Activated T-cell treated with anti-CD3 and anti-CD28 coated beads, Interleukin-2, amount 50 U/mL, for 4 hours (primary cell): ENCODE measurements at regions not wholly inside any gene's neighbourhood (a gene's known extent, or its start where the extent isn't known, plus 50 kb on each side); places are given as distances from the start of the nearest gene placed in this dataset.
A peak's percentile ranks its signal among the peaks of the same experiment; 100 is the strongest.

Source experiments
- ATAC-seq, 2 donors: fragments of 200-7000 bp; cut with Tn5 transposase; one replicate each; pipeline ENCODE4 v1.10.0; 2021
- DNase-seq: peaks from one replicate; pipeline ENCODE4 v3.0.0-alpha.2; 2020
- H3K27me3 Mint-ChIP-seq: one replicate; pipeline ENCODE4 v1.8.0; 2021; ENCODE audit warnings: low read depth, mixed read lengths
- H3K36me3 Mint-ChIP-seq: one replicate; pipeline ENCODE4 v1.8.0; 2022; ENCODE audit warnings: mixed read lengths; ENCODE audit not compliant: insufficient read depth
- H3K4me1 Mint-ChIP-seq: one replicate; pipeline ENCODE4 v1.8.0; 2021; ENCODE audit warnings: low read depth, mixed read lengths
- H3K4me3 Mint-ChIP-seq: one replicate; pipeline ENCODE4 v1.8.0; 2021; ENCODE audit warnings: mild to moderate bottlenecking, moderate library complexity, mixed read lengths
- H3K9me3 Mint-ChIP-seq: one replicate; pipeline ENCODE4 v1.8.0; 2021; ENCODE audit warnings: mixed read lengths

DNA sequence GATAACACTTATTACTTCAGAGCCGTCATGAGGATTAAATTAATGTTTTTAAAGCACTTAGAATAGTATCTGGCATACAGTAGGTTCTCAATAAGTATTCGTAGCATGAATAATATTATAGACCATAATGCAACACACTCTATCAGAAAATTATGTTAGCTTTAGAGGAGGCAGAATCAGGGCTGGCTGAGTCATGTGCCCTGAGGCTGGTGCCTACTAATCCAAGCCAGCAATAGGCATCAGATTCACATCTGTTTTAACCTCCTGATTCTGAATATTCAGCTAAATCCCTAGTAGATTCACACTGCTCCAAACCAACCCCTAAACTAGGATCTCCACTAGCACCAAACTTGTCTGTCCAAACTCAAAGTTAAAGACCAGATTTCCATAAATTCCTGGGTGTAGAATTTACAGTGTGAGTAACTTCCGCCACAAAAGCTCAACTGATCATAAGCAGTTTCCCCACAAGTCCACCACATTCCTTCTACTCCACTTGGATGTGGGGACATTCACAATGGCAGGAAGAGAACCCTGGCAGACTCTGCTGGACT, 170.0 kb upstream of the DAPK1 start:
- DNase-seq, result no peak
- peaks cover 15% of the 10 kb centered on the region for H3K9me3 Mint-ChIP-seq
- H3K27me3 Mint-ChIP-seq, result peaks cover 12% of the 10 kb centered on the region
- no peak for ATAC-seq
- no peak overlapping the region for H3K4me3 Mint-ChIP-seq
- H3K4me1 Mint-ChIP-seq, result no peaks in the 10 kb centered on the region
- no peaks in the 10 kb centered on the region for H3K36me3 Mint-ChIP-seq

DNA sequence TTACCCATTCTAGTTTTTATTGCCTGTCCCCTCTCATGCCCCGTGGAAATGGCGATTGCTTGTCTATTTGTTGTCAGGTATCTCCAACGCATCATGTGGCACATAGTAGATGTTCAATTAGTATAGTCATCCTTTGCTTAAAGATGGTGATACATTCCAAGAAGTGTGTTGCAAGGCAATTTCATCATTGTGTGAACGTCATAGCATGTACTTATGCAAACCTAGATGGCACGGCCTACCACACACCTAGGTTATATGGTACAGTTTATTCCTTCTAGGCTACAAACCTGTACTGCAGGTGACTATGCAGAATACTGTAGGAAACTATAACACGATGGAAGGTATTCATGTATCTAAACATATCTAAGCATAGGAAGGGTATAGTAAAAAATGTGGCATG, 163.9 kb upstream of the DAPK1 start:
- peaks cover 15% of the 10 kb centered on the region for H3K9me3 Mint-ChIP-seq
- ATAC-seq (no peak), DNase-seq (no peak)
- H3K4me3 Mint-ChIP-seq, result no peak overlapping the region
- H3K27me3 Mint-ChIP-seq, result peaks cover 29% of the 10 kb centered on the region
- peaks cover 10% of the 10 kb centered on the region for H3K4me1 Mint-ChIP-seq
- no peaks in the 10 kb centered on the region for H3K36me3 Mint-ChIP-seq

- peaks cover 10% of the 10 kb centered on the region for H3K4me1 Mint-ChIP-seq
- ATAC-seq (no peak), DNase-seq (no peak)
- H3K4me3 Mint-ChIP-seq, result no peak overlapping the region
- peaks cover 15% of the 10 kb centered on the region for H3K9me3 Mint-ChIP-seq
- peaks cover 28% of the 10 kb centered on the region for H3K27me3 Mint-ChIP-seq
- H3K36me3 Mint-ChIP-seq, result no peaks in the 10 kb centered on the region
Observed at GRCh38 chr9:87334366-87334765, 163.3 kb upstream of the DAPK1 start.

GRCh38 chr9:87336407-87336806, 161.3 kb upstream of the DAPK1 start:
- DNase-seq, result no peak
- peaks cover 25% of the 10 kb centered on the region for H3K27me3 Mint-ChIP-seq
- H3K4me3 Mint-ChIP-seq, result no peak overlapping the region

DNA sequence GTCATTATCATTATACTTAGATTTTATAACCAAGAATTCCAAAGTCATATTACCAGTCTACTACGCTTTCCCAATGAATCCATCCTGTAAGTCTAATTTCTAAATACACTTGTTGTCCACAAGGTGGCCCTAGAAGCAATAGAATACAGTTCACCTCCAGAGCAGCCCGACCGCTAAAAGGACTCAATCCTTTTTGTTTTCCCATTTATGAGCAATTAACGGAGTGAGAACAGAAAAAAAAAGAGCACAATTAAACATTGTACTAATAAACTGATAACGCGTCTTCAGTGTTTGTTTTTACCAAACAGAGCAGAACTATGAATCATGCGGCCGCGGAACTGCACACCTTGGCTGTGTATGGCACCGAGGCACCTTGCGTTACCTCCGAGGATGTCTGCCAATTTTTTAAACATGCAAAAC, 160.7 kb upstream of the DAPK1 start:
- H3K4me3 Mint-ChIP-seq, result peak overlapping the region; percentile 70
- ATAC-seq (peak; percentile 27 to 50), DNase-seq (no peak)
- H3K27me3 Mint-ChIP-seq, result peaks cover 25% of the 10 kb centered on the region
- H3K36me3 Mint-ChIP-seq, result no peaks in the 10 kb centered on the region
- peaks cover 10% of the 10 kb centered on the region for H3K4me1 Mint-ChIP-seq
- H3K9me3 Mint-ChIP-seq, result no peaks in the 10 kb centered on the region

More at GRCh38 chr9:87336407-87336806, 161.3 kb upstream of the DAPK1 start:
- no peaks in the 10 kb centered on the region for H3K36me3 Mint-ChIP-seq
- H3K9me3 Mint-ChIP-seq, result peaks cover 4% of the 10 kb centered on the region
- no peak for ATAC-seq
- H3K4me1 Mint-ChIP-seq, result peaks cover 10% of the 10 kb centered on the region

DNA sequence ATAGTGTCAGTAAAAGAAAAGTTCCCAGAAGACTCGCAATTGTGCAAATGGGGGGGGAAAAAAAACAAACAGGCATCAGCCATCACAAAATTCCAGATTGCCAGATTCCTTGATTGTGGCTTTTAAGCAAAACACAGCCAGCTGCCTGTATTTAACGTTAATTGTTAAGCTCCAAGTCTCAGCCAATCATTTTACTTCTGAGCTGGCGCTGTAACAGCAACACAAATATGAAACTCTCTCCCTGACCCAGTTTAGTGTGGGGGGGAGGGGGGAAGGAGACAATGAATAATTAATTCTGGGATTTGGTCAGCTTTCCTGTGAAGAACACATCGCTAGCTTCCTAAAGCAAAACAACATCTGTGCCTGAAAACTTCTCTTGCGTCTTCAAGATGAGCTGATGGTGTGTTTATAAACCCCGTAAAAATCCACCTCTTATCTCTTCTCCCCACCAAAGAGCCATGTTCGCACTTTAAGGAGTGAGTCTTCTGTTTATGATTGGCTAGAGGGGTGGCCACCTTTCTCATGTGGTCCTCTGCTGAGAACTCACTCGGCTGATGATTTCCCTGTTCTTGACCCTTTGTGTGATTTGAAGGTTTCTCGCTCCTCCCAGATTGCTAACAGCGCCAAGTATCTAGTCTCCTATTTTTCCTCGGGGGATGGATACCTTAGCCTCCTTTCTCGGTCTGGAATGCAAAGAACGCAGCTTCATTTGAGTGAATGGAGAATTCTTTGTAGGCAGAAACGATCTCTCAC, 160.2 kb upstream of the DAPK1 start:
- H3K27me3 Mint-ChIP-seq, result peaks cover 25% of the 10 kb centered on the region

DNA sequence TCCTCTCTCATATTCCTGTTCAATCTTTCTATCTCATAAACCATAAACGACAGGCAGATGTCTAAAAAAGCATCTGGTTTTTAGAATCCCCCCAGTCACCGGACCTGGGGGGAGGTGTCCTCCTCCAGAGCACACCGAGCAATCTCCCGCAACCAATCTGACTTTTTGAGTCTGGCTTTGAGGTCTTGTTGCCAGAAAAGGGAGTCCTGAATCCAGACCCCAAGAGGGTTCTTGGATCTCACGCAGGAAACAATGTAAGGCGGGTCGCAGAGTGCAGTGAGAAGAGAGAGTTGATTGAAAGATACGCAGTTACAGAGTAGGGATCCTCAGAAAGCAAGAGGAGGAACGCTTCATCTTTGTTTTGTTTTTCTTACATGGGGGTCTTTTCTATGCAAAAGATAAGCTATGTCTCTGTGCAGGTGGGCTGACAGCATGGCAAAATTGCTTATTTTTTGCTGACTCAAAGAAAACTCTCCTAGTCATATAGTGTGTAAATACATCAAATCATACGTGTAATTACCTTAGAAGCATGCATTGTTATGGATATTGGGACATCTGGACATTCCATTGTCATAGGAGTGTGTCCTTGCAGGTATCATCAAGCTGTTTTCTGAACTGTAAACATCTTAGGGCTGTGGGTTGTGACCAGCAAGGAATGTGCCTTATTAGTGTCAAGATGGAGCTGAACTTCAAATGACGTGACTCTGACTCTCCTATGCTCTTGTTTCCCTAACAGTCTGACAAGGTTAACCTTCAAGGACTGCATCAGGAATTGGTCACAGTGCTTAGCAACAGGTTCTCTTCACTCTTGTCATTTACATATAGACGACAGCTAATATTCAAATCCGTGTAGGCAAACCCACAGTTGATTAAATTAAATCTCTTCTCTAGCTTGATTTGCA, 159.3 kb upstream of the DAPK1 start:
- Mint-ChIP-seq H3K4me3 (no peak overlapping the region), H3K9me3 (no peaks in the 10 kb centered on the region), H3K4me1 (peaks cover 10% of the 10 kb centered on the region), H3K27me3 (peaks cover 25% of the 10 kb centered on the region), H3K36me3 (no peaks in the 10 kb centered on the region)
- DNase-seq (no peak), ATAC-seq (no peak)

More for the DNA sequence above, 160.2 kb upstream of the DAPK1 start:
- Mint-ChIP-seq H3K4me1 (peaks cover 10% of the 10 kb centered on the region), H3K36me3 (no peaks in the 10 kb centered on the region), H3K4me3 (peak overlapping the region; percentile 70), H3K9me3 (no peaks in the 10 kb centered on the region)
- ATAC-seq (no peak), DNase-seq (no peak)

- Mint-ChIP-seq H3K4me1 (peaks cover 10% of the 10 kb centered on the region), H3K36me3 (no peaks in the 10 kb centered on the region), H3K27me3 (peaks cover 24% of the 10 kb centered on the region), H3K9me3 (no peaks in the 10 kb centered on the region), H3K4me3 (no peak overlapping the region)
- DNase-seq, result no peak
- no peak for ATAC-seq
Observed at GRCh38 chr9:87340391-87340790, 157.3 kb upstream of the DAPK1 start.

DNA sequence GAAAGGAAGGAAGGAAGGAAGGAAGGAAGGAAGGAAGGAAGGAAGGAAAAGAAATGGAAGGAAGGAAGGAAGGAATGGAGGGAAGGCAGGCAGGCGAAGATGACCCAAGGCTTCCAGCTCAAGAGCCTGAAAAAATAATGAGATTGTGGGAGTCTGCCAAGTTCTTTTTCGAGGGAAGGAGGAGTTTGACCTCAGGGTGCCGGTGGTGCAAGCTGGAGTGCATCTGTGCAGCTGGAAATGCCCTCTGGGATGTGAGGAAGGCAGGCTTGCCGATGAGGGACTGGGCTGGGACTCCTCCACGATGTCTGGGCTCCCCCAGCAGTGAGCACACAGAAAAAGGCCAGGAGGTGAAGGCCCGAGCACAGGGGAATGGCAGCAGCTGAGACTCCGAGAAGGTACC, 154.9 kb upstream of the DAPK1 start:
- ATAC-seq, result no peak
- DNase-seq, result no peak
- peaks cover 12% of the 10 kb centered on the region for H3K27me3 Mint-ChIP-seq
- H3K36me3 Mint-ChIP-seq, result no peaks in the 10 kb centered on the region
- no peaks in the 10 kb centered on the region for H3K9me3 Mint-ChIP-seq
- peaks cover 3% of the 10 kb centered on the region for H3K4me1 Mint-ChIP-seq
- H3K4me3 Mint-ChIP-seq, result no peak overlapping the region

- DNase-seq (no peak), ATAC-seq (no peak)
- no peaks in the 10 kb centered on the region for H3K9me3 Mint-ChIP-seq
- H3K4me3 Mint-ChIP-seq, result no peak overlapping the region
- H3K27me3 Mint-ChIP-seq, result peaks cover 5% of the 10 kb centered on the region
- no peaks in the 10 kb centered on the region for H3K4me1 Mint-ChIP-seq
- no peaks in the 10 kb centered on the region for H3K36me3 Mint-ChIP-seq
Observed at GRCh38 chr9:87343816-87344430, 153.7 kb upstream of the DAPK1 start.

- H3K36me3 Mint-ChIP-seq, result no peaks in the 10 kb centered on the region
- DNase-seq, result no peak
- peaks cover 3% of the 10 kb centered on the region for H3K9me3 Mint-ChIP-seq
- no peak overlapping the region for H3K4me3 Mint-ChIP-seq
- H3K27me3 Mint-ChIP-seq, result peaks cover 2% of the 10 kb centered on the region
- no peak for ATAC-seq
- no peaks in the 10 kb centered on the region for H3K4me1 Mint-ChIP-seq
Observed at GRCh38 chr9:87346061-87346665, 151.5 kb upstream of the DAPK1 start.

GRCh38 chr9:87350915-87351314, 146.8 kb upstream of the DAPK1 start:
- Mint-ChIP-seq H3K4me1 (no peaks in the 10 kb centered on the region), H3K4me3 (no peak overlapping the region), H3K36me3 (no peaks in the 10 kb centered on the region), H3K27me3 (peaks cover 6% of the 10 kb centered on the region), H3K9me3 (peaks cover 3% of the 10 kb centered on the region)
- no peak for ATAC-seq
- DNase-seq, result no peak

DNA sequence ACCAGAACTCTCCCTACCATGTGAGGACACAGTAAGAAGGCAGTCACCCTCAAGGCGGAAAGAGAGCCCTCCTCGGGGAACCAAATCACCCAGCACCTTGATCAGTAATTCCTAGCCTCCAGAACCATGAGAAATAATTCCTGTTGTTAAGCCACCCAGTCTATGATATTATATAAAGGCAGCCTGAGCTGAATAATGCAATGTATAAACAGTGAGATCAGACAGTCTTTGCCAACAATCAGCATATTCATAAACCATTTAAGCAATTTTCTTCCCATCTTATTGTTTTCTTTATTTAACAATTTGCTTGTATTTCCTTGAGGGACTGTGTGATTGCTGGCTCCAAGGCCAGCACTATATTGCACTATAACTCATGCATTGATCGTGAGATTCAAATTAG, 144.4 kb upstream of the DAPK1 start:
- Mint-ChIP-seq H3K4me3 (no peak overlapping the region), H3K4me1 (no peaks in the 10 kb centered on the region), H3K27me3 (peaks cover 9% of the 10 kb centered on the region), H3K9me3 (peaks cover 3% of the 10 kb centered on the region), H3K36me3 (no peaks in the 10 kb centered on the region)
- DNase-seq, result no peak
- ATAC-seq, result no peak

DNA sequence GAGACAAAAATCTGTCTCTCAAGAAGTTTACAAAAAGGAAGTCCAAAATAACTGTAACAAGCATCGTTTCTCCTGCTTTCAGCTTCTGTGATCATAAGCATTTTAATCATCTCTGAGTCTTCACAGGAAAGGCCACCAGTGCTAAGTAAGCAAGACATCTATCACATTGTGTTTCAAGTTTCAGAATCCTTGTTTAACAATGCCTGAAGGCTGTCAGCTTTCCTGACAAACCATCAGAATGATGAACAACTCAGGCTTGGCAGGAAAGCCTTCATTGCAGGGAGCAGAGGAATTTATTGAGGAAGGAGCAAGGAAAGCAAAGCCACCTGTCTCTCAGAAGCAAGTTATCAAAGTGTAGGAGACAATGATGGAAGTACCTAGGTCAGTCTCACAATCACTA, 143.5 kb upstream of the DAPK1 start:
- Mint-ChIP-seq H3K27me3 (peaks cover 12% of the 10 kb centered on the region), H3K9me3 (peaks cover 1% of the 10 kb centered on the region), H3K4me3 (no peak overlapping the region), H3K36me3 (no peaks in the 10 kb centered on the region), H3K4me1 (no peaks in the 10 kb centered on the region)
- DNase-seq (no peak), ATAC-seq (no peak)
